ENCODE measurements at regions not wholly inside any gene's neighbourhood (a gene's known extent, or its start where the extent isn't known, plus 50 kb on each side); places are given as distances from the start of the nearest gene placed in this dataset.

GRCh38 chr4:27518876-27519275 is 658.2 kb downstream of the STIM2 start:
- no peaks in the 10 kb centered on the region for H3K4me1 ChIP-seq (ENCODE audit: control insufficient read depth, insufficient read depth, low read length)
- H3K27me3 ChIP-seq (replicated peaks; ENCODE audit: control insufficient read depth, insufficient read depth, low read length): no peaks in the 10 kb centered on the region
- no peak for DNase-seq (ENCODE audit: low read depth)
- no peaks in the 10 kb centered on the region for H3K9me3 ChIP-seq (ENCODE audit: control insufficient read depth, low read length)
- no peak overlapping the region for H3K9ac ChIP-seq (ENCODE audit: low read length)
- no peak overlapping the region for H3K4me3 ChIP-seq (ENCODE audit: low read length)
- H3K36me3 ChIP-seq (ENCODE audit: control insufficient read depth, insufficient read depth, low read length, severe bottlenecking): no peaks in the 10 kb centered on the region

- H3K9ac ChIP-seq (ENCODE audit: low read length): no peak overlapping the region
- no peaks in the 10 kb centered on the region for H3K36me3 ChIP-seq (ENCODE audit: control insufficient read depth, insufficient read depth, low read length, severe bottlenecking)
- H3K4me1 ChIP-seq (ENCODE audit: control insufficient read depth, insufficient read depth, low read length): no peaks in the 10 kb centered on the region
- no peak overlapping the region for H3K4me3 ChIP-seq (ENCODE audit: low read length)
- H3K27me3 ChIP-seq (replicated peaks; ENCODE audit: control insufficient read depth, insufficient read depth, low read length): no peaks in the 10 kb centered on the region
- no peaks in the 10 kb centered on the region for H3K9me3 ChIP-seq (ENCODE audit: control insufficient read depth, low read length)
- peak; percentile 4 for DNase-seq (ENCODE audit: low read depth)
Observed at GRCh38 chr4:27524224-27524623, 663.6 kb downstream of the STIM2 start.

- Histone ChIP-seq H3K4me1 (ENCODE audit: control insufficient read depth, insufficient read depth, low read length) (no peaks in the 10 kb centered on the region), H3K9ac (ENCODE audit: low read length) (no peak overlapping the region), H3K27me3 (replicated peaks; ENCODE audit: control insufficient read depth, insufficient read depth, low read length) (no peaks in the 10 kb centered on the region), H3K36me3 (ENCODE audit: control insufficient read depth, insufficient read depth, low read length, severe bottlenecking) (no peaks in the 10 kb centered on the region), H3K4me3 (ENCODE audit: low read length) (no peak overlapping the region), H3K9me3 (ENCODE audit: control insufficient read depth, low read length) (no peaks in the 10 kb centered on the region)
- no peak for DNase-seq (ENCODE audit: low read depth)
Observed at GRCh38 chr4:27534488-27534887, 673.8 kb downstream of the STIM2 start.

GRCh38 chr4:27568236-27568951 is 707.8 kb downstream of the STIM2 start:
- Histone ChIP-seq H3K4me1 (ENCODE audit: control insufficient read depth, insufficient read depth, low read length) (no peaks in the 10 kb centered on the region), H3K9me3 (ENCODE audit: control insufficient read depth, low read length) (no peaks in the 10 kb centered on the region), H3K27me3 (replicated peaks; ENCODE audit: control insufficient read depth, insufficient read depth, low read length) (no peaks in the 10 kb centered on the region), H3K36me3 (ENCODE audit: control insufficient read depth, insufficient read depth, low read length, severe bottlenecking) (no peaks in the 10 kb centered on the region), H3K4me3 (ENCODE audit: low read length) (no peak overlapping the region), H3K9ac (ENCODE audit: low read length) (no peak overlapping the region)
- DNase-seq (ENCODE audit: low read depth): no peak

- no peak overlapping the region for H3K9ac ChIP-seq (ENCODE audit: low read length)
- H3K9me3 ChIP-seq (ENCODE audit: control insufficient read depth, low read length): no peaks in the 10 kb centered on the region
- H3K4me1 ChIP-seq (ENCODE audit: control insufficient read depth, insufficient read depth, low read length): no peaks in the 10 kb centered on the region
- no peaks in the 10 kb centered on the region for H3K27me3 ChIP-seq (replicated peaks; ENCODE audit: control insufficient read depth, insufficient read depth, low read length)
- H3K4me3 ChIP-seq (ENCODE audit: low read length): no peak overlapping the region
- H3K36me3 ChIP-seq (ENCODE audit: control insufficient read depth, insufficient read depth, low read length, severe bottlenecking): no peaks in the 10 kb centered on the region
- DNase-seq (ENCODE audit: low read depth): no peak
Observed at GRCh38 chr4:27568952-27569319, 708.3 kb downstream of the STIM2 start.

GRCh38 chr4:27574743-27575142 is 714.1 kb downstream of the STIM2 start:
- Histone ChIP-seq H3K4me1 (ENCODE audit: control insufficient read depth, insufficient read depth, low read length) (no peaks in the 10 kb centered on the region), H3K9me3 (ENCODE audit: control insufficient read depth, low read length) (no peaks in the 10 kb centered on the region), H3K27me3 (replicated peaks; ENCODE audit: control insufficient read depth, insufficient read depth, low read length) (no peaks in the 10 kb centered on the region), H3K36me3 (ENCODE audit: control insufficient read depth, insufficient read depth, low read length, severe bottlenecking) (no peaks in the 10 kb centered on the region), H3K4me3 (ENCODE audit: low read length) (no peak overlapping the region), H3K9ac (ENCODE audit: low read length) (no peak overlapping the region)
- no peak for DNase-seq (ENCODE audit: low read depth)

- no peaks in the 10 kb centered on the region for H3K27me3 ChIP-seq (replicated peaks; ENCODE audit: control insufficient read depth, insufficient read depth, low read length)
- no peaks in the 10 kb centered on the region for H3K9me3 ChIP-seq (ENCODE audit: control insufficient read depth, low read length)
- no peaks in the 10 kb centered on the region for H3K4me1 ChIP-seq (ENCODE audit: control insufficient read depth, insufficient read depth, low read length)
- DNase-seq (ENCODE audit: low read depth): no peak
- H3K4me3 ChIP-seq (ENCODE audit: low read length): no peak overlapping the region
- no peaks in the 10 kb centered on the region for H3K36me3 ChIP-seq (ENCODE audit: control insufficient read depth, insufficient read depth, low read length, severe bottlenecking)
- no peak overlapping the region for H3K9ac ChIP-seq (ENCODE audit: low read length)
Observed at GRCh38 chr4:27577951-27578350, 717.3 kb downstream of the STIM2 start.

- H3K9ac ChIP-seq (ENCODE audit: low read length): no peak overlapping the region
Observed at GRCh38 chr4:27592738-27593137, 732.1 kb downstream of the STIM2 start.

GRCh38 chr4:27594922-27595321 is 734.3 kb downstream of the STIM2 start:
- no peaks in the 10 kb centered on the region for H3K9me3 ChIP-seq (ENCODE audit: control insufficient read depth, low read length)
- DNase-seq (ENCODE audit: low read depth): no peak

More at GRCh38 chr4:27592738-27593137, 732.1 kb downstream of the STIM2 start:
- no peak for DNase-seq (ENCODE audit: low read depth)
- no peaks in the 10 kb centered on the region for H3K36me3 ChIP-seq (ENCODE audit: control insufficient read depth, insufficient read depth, low read length, severe bottlenecking)
- H3K4me3 ChIP-seq (ENCODE audit: low read length): no peak overlapping the region
- H3K9me3 ChIP-seq (ENCODE audit: control insufficient read depth, low read length): no peaks in the 10 kb centered on the region
- H3K27me3 ChIP-seq (replicated peaks; ENCODE audit: control insufficient read depth, insufficient read depth, low read length): no peaks in the 10 kb centered on the region
- H3K4me1 ChIP-seq (ENCODE audit: control insufficient read depth, insufficient read depth, low read length): no peaks in the 10 kb centered on the region

GRCh38 chr4:27595571-27596360 is 735.1 kb downstream of the STIM2 start:
- no peak overlapping the region for H3K9ac ChIP-seq (ENCODE audit: low read length)
- H3K4me3 ChIP-seq (ENCODE audit: low read length): no peak overlapping the region
- H3K9me3 ChIP-seq (ENCODE audit: control insufficient read depth, low read length): no peaks in the 10 kb centered on the region
- H3K4me1 ChIP-seq (ENCODE audit: control insufficient read depth, insufficient read depth, low read length): no peaks in the 10 kb centered on the region
- no peaks in the 10 kb centered on the region for H3K27me3 ChIP-seq (replicated peaks; ENCODE audit: control insufficient read depth, insufficient read depth, low read length)
- no peak for DNase-seq (ENCODE audit: low read depth)
- no peaks in the 10 kb centered on the region for H3K36me3 ChIP-seq (ENCODE audit: control insufficient read depth, insufficient read depth, low read length, severe bottlenecking)

More at GRCh38 chr4:27594922-27595321, 734.3 kb downstream of the STIM2 start:
- Histone ChIP-seq H3K9ac (ENCODE audit: low read length) (no peak overlapping the region), H3K27me3 (replicated peaks; ENCODE audit: control insufficient read depth, insufficient read depth, low read length) (no peaks in the 10 kb centered on the region), H3K36me3 (ENCODE audit: control insufficient read depth, insufficient read depth, low read length, severe bottlenecking) (no peaks in the 10 kb centered on the region), H3K4me3 (ENCODE audit: low read length) (no peak overlapping the region), H3K4me1 (ENCODE audit: control insufficient read depth, insufficient read depth, low read length) (no peaks in the 10 kb centered on the region)

GRCh38 chr4:27602172-27602571 is 741.5 kb downstream of the STIM2 start:
- DNase-seq (ENCODE audit: low read depth): no peak
- Histone ChIP-seq H3K9ac (ENCODE audit: low read length) (no peak overlapping the region), H3K4me1 (ENCODE audit: control insufficient read depth, insufficient read depth, low read length) (no peaks in the 10 kb centered on the region), H3K36me3 (ENCODE audit: control insufficient read depth, insufficient read depth, low read length, severe bottlenecking) (no peaks in the 10 kb centered on the region), H3K9me3 (ENCODE audit: control insufficient read depth, low read length) (no peaks in the 10 kb centered on the region), H3K27me3 (replicated peaks; ENCODE audit: control insufficient read depth, insufficient read depth, low read length) (no peaks in the 10 kb centered on the region), H3K4me3 (ENCODE audit: low read length) (no peak overlapping the region)

All from adipocyte (in vitro differentiated cells).